Left lobe of liver (tissue), 2 donors: ENCODE measurements at regions not wholly inside any gene's neighbourhood (a gene's known extent, or its start where the extent isn't known, plus 50 kb on each side); places are given as distances from the start of the nearest gene placed in this dataset.
A peak's percentile ranks its signal among the peaks of the same experiment; 100 is the strongest.
"Not testable (repeated sequence)": the region's sequence is repeated elsewhere in the genome, so short reads cannot be mapped to it uniquely, and the experiment has no call there.

ENCODE experiments used
- ATAC-seq: fragments of 200-7000 bp; cut with Tn5 transposase; one replicate; pipeline ENCODE4 v1.9.1; 2020; ENCODE audit warnings: mild to moderate bottlenecking, moderate library complexity
- DNase-seq: peaks from one replicate; pipeline ENCODE4 v3.0.0-alpha.2; 2020; ENCODE audit warnings: low spot score
- donor health status: DM: no; HTN: no; CAD: no; lungs with moderate emphysema.
- donor health status: DM: no; HTN: yes; CAD: no.

DNA sequence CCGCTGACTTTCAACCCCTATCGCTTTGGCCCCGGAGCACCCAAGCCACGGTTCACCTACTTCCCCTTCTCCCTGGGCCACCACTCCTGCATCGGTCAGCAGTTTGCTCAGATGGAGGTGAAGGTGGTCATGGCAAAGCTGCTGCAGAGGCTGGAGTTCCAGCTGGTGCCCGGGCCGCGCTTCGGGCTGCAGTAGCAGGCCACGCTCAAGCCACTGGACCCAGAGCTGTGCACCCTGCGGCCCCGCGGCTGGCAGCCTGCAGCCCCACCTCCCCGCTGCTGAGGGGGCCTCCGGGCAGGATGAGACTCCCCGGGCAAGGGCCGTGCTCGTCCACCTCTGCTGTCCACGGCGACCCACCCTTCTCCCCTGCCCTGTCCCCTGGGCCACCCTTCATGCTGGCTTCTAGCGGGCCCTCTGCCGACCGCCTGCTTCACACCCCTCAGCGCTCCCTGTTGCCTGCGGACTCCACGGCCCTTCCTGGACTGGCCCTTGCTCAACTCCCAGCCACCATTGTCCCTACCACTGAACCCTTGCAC lies 92.2 kb upstream of the TRABD2B start:
- DNase-seq (no peak), ATAC-seq (no peak)

GRCh38 chr1:48084826-48085225 lies 87.6 kb upstream of the TRABD2B start:
- no peak for ATAC-seq
- DNase-seq, result no peak

DNA sequence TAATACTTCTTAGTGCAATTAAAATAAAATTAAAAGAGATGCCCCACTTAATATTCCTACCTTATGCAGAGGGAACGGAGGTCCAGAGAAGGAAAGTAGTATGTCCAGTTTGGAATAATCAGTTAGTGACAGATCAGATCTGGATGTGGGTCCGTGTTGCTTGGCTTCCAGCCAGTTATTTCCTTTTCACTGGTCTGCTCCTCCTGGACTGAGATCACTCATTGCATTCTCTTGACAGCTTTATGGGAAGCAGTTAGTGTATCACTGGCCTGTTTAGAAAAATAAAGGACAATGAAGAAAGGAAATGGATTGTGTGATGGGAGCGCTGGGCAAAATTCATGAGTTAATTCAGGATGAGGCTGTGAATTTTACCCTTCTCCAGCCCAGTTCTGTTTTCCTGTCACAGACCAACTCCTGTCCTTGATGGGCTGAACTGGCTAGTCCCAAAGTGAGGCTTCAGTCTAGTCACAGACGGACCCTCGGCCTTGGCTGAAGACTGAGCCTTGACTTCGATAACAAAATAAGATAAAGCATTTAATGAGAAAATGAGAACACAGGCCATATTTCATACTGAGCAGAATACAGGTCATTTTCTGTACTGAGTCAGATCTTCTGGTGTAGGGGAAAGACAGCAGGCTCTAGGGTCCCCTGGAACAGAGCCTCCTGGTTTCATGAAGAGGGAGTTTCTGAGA lies 85.2 kb upstream of the TRABD2B start:
- ATAC-seq (no peak), DNase-seq (peak; percentile 4)

DNA sequence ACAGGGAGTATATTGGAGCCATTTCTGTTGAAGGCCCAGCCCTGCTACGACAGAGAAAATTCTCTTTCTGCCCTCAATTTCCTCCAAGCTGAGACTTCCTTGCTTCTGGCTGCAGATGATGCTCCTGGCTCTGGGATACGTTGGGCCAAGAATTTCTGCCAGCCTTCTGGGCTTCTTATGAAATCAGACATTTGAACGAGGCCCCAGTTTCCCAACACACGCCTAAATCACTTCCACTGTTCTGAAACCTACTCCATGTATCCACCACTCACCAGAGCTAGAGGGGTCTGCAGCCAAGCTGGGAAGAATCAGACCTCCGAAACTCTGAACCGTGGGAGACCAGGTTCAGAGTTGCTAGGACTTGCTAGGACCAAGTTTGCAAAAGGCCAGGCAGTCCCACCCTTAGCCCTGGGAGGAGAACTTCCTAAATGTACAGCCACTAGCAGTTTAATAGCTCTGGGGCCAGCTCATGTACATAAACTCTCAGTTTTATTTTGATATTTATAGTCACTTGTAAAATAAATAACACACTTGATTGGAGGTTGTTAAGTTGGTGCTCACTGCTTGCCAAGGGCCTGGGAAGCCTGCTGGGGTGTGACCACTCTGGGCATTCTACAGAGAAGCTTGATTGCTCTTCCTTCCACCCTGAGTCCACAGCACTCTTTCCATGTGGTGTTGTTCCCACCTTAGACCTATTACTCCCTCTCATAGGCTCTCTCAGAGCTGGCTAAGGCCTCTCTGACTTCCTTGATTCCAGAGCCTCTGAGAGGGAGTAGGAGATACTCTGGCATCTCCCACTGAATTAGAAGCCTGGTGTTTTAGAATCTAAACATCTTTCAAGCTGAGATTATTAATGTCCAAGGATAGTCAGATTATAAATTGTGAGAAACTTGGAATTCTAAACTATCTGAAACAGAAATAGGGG lies 83.4 kb upstream of the TRABD2B start:
- ATAC-seq, result no peak

GRCh38 chr1:48079096-48079495 lies 81.9 kb upstream of the TRABD2B start:
- DNase-seq, result no peak
- no peak for ATAC-seq

More for the DNA sequence above, 83.4 kb upstream of the TRABD2B start:
- no peak for DNase-seq

GRCh38 chr1:48077795-48078222 lies 80.6 kb upstream of the TRABD2B start:
- DNase-seq (no peak), ATAC-seq (no peak)

- no peak for ATAC-seq
Measured at GRCh38 chr1:48076017-48076416, 78.8 kb upstream of the TRABD2B start.

GRCh38 chr1:48073798-48074530 lies 76.8 kb upstream of the TRABD2B start:
- no peak for ATAC-seq
- no peak for DNase-seq

More at GRCh38 chr1:48076017-48076416, 78.8 kb upstream of the TRABD2B start:
- DNase-seq, result no peak

DNA sequence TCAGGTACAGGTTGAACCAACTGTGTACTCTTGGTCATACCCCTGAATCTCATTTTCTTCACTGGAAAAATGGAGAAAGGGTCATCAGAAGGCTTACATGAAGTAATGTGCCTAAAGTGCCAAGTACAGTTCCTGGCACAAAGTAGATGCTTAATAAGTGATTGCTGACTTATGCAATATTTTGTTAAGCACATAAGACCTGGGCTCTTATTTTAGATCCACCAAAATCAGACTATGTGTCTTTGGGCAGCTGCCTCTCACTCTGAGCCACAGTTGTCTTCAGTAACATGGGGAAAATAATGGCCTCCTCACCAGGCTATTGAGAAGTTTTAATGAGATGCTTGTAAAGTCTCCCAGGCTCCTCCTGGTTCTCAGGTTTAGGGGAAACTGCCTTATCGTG lies 74.3 kb upstream of the TRABD2B start:
- DNase-seq, result no peak
- ATAC-seq, result peak; percentile 69

- DNase-seq (no peak), ATAC-seq (peak; percentile 49)
Measured at GRCh38 chr1:48070396-48070750, 73.2 kb upstream of the TRABD2B start.

DNA sequence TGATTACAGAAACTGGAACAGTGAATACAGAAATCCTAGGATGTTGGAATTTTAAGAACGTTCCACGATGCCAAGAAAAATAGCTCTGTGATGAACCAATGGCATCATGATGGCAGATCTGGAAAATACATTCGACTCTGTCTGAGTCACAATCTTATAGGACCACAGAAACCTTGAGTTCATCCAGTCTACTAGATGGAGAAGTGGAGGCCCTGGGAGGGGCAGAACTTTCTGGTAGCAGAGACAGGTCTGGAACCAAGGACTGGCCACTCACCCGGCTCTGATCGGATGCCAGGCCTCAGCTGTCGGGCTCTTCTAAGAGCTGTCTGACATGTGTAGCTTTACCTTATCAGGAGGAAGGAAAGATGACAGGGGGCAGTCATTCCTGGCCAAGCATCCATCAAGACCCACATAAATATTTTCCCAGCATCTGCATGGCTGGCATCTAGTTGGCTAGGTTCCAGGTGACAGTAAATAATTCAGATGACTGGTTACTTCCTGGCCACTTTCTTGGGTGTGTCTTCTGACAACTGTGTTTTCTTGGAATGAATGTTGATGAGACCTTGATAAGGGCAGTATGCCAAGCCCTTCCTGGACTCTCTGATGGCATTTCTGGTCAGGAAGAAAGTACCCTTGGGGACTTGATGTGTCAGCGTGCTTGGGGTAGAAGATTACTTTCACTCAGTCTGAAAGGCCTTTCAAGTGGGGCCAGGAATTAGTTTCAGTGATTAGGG lies 72.6 kb upstream of the TRABD2B start:
- ATAC-seq, result no peak
- no peak for DNase-seq

GRCh38 chr1:48068206-48068605 lies 71.0 kb upstream of the TRABD2B start:
- no peak for DNase-seq
- ATAC-seq, result no peak

DNA sequence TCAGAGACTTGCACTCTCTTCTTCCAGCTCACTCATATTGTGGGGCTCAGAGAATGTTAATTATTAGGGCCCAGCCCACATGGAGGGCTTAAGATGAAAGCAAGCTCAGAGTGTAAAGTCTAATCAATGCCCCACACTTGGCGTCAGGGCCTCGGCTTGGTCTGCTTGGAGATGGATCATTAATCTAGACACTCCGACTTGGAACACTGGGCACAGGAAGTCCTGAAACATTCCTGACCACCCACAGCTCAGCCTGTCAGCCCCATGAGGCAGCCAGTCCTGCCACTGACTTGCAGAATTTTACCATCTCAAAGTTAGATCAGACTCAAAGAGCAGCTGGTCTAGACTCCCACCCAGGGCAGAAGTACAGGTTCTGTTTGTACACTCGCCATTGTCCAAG lies 69.8 kb upstream of the TRABD2B start:
- ATAC-seq (no peak), DNase-seq (no peak)

GRCh38 chr1:48064693-48065092 lies 67.5 kb upstream of the TRABD2B start:
- not testable (repeated sequence) for ATAC-seq

GRCh38 chr1:48062353-48062752 lies 65.2 kb upstream of the TRABD2B start:
- peak; percentile 69 for DNase-seq
- ATAC-seq, result peak; percentile 88

More at GRCh38 chr1:48064693-48065092, 67.5 kb upstream of the TRABD2B start:
- not testable (repeated sequence) for DNase-seq

DNA sequence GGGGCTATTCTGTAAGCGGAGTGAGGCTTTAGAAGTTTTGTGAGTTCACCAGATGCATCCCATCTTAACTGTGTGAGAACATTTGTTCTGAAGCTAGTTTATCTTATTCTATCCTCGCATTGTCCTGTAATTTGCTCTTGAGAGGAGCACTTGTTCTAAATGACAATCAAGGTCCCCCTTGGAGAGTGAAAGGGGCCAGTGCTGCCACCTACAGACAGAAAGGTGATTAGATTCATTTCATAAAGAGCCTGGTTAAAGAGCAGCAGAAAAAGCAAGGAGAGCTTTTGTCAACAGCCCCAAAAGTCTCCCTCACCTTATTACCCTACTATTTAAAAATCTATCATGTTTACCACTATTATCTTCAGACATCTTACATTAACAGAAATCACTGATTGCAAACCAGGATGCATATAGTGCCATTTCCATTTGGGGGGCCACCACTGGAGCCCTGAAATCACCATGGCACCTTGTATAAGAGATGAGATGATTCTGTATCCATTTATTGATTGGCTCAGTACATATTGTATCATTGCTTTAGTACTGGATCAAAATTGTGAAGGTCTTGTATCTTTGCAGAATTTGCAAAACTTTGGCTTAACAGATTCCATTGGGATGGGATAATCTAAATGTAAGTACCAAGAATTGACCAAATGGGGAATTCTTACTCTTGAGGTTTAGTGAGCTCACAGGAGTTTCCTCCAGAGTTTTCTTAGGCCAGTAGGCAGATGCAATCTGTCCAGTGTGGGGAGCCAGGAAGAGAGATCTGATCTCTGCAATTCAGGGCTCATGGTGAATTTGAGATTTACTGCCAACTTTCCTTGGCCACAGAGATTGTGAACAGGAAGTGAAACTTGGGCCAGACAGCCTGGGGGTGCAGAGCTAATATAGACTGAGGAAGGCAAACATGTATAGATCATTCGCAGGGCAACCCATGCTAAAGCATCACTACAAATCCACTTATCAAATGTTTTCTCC lies 64.3 kb upstream of the TRABD2B start:
- DNase-seq (peak; percentile 57), ATAC-seq (peak; percentile 72)

DNA sequence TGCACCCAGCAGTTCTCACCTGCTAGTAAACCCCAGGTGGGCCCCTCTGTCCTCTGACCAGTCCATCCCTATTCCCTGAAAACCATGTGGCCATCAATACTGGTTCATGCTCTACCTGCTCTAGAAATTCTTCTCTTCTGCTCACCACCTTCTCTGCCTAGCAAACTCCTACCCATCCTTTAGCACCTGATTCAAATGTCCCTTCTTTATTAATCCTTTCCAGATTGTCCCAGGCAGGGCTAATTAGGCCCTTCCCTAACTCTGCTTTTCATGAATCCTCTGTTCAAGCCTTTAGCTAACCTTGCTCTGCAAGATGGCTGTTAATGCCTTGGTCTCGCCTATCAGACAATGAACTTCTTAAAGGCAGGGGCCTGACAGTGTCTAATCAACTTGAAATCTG lies 62.1 kb upstream of the TRABD2B start:
- ATAC-seq, result no peak
- DNase-seq, result no peak

GRCh38 chr1:48058135-48059025 lies 61.2 kb upstream of the TRABD2B start:
- no peak for ATAC-seq

More at GRCh38 chr1:48058135-48059025, 61.2 kb upstream of the TRABD2B start:
- no peak for DNase-seq
